DND-41 (cell line): ENCODE measurements at regions not wholly inside any gene's neighbourhood (a gene's known extent, or its start where the extent isn't known, plus 50 kb on each side); places are given as distances from the start of the nearest gene placed in this dataset.

Experiments used
- EZH2 ChIP-seq: IDR thresholded peaks from 3 replicates; pipeline ENCODE4 v1.6.1; 2012; ENCODE audit warnings: borderline replicate concordance, low read depth, mild to moderate bottlenecking, moderate library complexity, low read length, inconsistent platforms; ENCODE audit not compliant: severe bottlenecking
- TF ChIP-seq, protein P1 (sequence below): IDR thresholded peaks from 2 replicates; pipeline ENCODE4 v1.5.1; 2012; ENCODE audit warnings: borderline replicate concordance, low read length, moderate library complexity, mild to moderate bottlenecking; ENCODE audit not compliant: poor library complexity, severe bottlenecking; ENCODE audit errors: extremely low read depth

DNA sequence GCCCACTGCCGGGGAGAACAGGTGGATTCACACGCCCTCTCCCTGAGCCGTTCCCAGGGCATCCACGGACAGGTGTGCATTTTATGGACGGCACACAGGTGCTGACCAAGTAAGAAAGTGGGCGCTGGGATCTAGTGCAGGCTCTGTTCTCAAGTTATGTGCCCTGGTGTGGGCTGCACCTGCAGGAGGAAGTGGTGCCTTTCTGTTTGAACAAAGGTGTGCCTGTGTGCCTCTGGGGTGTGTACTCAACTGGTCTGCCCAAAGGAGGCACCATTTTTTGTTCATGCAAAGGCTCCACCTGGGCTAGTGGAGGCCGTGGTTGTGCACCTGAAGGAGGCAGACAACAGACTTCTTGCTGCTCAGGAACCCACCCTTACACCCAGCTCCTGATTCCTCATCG lies 88.2 kb upstream of the HK2 start:
- TF ChIP-seq, protein P1, sequence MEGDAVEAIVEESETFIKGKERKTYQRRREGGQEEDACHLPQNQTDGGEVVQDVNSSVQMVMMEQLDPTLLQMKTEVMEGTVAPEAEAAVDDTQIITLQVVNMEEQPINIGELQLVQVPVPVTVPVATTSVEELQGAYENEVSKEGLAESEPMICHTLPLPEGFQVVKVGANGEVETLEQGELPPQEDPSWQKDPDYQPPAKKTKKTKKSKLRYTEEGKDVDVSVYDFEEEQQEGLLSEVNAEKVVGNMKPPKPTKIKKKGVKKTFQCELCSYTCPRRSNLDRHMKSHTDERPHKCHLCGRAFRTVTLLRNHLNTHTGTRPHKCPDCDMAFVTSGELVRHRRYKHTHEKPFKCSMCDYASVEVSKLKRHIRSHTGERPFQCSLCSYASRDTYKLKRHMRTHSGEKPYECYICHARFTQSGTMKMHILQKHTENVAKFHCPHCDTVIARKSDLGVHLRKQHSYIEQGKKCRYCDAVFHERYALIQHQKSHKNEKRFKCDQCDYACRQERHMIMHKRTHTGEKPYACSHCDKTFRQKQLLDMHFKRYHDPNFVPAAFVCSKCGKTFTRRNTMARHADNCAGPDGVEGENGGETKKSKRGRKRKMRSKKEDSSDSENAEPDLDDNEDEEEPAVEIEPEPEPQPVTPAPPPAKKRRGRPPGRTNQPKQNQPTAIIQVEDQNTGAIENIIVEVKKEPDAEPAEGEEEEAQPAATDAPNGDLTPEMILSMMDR = no peak
- no peak for TF ChIP-seq EZH2
